TTC549 (cell line): ENCODE measurements at regions not wholly inside any gene's neighbourhood (a gene's known extent, or its start where the extent isn't known, plus 50 kb on each side); places are given as distances from the start of the nearest gene placed in this dataset.

ENCODE experiments used
- FAIRE-seq: peaks from 2 replicates; lab custom pipeline; 2012; peaks lifted over from hg19 to GRCh38; lab: Jason Lieb, UNC

DNA sequence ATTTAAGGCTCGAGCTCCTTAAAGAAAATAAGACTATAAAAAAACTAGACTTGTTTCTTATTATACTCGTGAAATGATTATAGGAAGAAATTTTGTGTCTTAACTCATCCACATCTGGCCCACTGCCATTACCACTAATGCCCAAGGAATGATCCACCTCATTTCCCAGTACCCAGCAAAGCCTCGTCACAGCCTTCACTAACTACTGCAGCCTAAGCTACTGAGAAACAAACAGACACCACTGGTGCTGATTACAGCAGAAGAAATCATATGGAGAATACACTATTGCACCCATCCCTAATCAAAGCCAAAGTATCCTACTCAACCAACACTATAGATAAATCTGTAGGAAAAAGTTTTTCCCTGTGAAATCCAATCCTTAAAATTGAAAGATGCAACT, 205.3 kb upstream of the NAV3 start:
- no peak for FAIRE-seq

DNA sequence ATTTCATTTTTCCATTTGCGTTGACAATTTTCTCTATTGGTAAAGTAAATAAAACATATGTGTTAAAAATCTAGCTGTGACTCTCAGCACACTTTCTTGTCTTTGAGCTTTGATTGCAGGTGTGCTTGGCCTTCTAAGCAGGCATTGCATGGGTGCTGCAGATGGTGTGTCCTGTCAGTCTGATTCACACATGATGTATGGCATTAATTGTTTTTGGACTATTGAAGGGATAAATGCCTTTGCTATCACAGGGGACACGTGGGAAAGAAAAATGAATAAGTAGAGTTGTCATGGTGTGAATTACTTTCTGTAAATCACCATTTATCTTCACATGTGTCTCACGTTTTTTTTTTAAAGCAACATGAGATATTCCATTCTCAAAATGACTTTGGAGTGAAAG, 211.3 kb upstream of the NAV3 start:
- FAIRE-seq = no peak

DNA sequence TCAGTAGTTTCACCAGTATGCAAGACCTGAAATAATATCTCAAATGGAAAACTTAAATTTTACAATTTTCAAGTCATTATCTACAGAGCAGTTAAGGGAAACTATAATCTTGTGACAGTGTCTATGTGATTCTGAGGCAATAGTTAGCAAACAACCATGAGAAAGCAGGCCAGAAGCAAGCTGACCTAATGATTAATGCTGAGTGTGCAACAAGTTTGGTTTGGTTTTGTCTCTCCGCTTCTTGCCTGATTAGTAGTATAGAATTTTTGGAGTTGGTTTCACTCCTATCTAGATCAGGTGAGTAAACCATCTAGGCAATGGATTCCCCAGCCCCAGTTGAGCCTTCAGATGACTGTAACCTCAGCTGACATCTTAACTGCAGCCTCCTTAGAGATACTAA, 212.9 kb upstream of the NAV3 start:
- no peak for FAIRE-seq

- no peak for FAIRE-seq
Observed at GRCh38 chr12:77615332-77615731, 215.4 kb upstream of the NAV3 start.

DNA sequence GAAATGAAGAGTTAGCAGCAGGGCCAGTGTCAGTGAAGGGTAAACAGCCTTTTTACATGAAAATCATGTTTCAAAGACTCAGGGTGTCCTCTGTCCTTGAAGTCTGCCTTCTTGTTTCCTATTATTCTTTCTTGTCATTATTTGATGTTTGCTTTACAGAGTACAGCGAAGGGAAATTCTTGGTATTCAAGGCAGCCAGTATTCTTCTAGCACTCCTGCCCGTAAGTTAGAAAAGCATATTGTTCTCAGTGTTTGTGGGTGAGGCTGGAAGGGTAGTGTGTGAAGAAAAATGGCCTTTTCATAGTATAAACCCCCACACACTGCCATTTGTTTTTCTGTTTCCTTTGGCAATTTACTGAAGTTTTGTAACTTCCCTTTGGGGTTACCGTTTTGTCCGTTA, 217.3 kb upstream of the NAV3 start:
- no peak for FAIRE-seq

- FAIRE-seq = no peak
Observed at GRCh38 chr12:77610446-77610845, 220.2 kb upstream of the NAV3 start.

DNA sequence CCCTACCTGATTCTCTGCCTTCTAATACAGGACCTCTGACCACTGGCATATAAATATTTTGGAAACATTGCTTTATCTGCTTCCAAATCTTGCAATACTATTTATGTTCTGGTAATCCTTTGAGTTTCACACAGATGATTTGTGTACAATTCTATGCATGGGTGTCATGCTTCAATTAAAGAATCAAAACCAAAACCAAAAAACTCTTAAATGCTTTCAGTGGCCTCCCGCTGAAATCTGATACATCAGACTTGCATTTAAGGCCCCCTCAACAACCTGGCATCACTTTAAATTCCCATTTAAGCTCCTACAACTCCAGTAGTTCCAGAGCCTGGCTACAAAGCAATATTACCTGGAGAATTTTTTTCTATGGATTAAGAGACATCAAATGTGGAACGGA, 221.7 kb upstream of the NAV3 start:
- FAIRE-seq = no peak

DNA sequence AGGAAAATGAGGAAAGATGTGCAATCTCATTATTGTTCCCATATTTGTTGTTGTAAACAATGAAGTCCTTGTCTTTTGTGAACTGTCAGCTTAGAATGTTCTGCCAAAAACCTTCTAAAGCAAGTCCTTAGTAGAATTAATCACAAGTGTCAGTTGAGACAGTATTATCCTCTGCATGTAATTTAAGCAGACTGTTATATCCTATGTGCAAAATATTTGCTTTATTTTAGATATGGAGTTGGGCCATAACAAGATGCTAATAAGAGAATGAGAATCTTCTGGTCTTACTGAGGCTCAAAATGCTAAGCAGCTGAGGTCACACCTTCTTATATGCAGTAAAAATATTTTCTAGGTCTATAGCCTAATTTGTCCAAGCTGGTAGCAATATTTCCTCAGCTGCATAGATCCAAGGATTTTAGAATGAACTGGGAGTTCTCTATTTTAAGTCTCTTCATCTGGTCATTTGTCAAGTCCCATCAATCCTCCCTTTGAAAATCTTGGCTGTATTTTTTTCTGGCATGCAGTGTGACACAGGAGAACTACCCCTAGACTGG, 222.3 kb upstream of the NAV3 start:
- no peak for FAIRE-seq

GRCh38 chr12:77606348-77606747, 224.3 kb upstream of the NAV3 start:
- no peak for FAIRE-seq

DNA sequence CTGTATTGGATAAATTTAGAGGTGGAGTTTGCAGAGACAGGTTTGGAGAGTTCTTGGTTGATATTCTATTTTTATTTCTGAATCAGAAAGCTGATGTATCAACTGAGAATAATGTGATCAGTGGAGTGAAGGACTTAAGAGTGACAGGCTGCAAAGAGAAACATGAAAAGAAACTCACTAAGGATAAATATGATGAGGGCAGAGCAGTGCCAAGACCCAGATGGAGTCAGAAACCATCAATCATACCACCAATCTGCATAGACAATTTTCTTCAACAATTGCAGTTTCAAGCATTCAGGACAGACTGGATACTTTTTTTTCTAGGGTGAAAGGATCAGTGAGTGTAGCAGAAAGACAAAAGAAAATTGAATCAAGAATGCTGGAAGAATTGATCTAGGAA, 226.7 kb upstream of the NAV3 start:
- no peak for FAIRE-seq

DNA sequence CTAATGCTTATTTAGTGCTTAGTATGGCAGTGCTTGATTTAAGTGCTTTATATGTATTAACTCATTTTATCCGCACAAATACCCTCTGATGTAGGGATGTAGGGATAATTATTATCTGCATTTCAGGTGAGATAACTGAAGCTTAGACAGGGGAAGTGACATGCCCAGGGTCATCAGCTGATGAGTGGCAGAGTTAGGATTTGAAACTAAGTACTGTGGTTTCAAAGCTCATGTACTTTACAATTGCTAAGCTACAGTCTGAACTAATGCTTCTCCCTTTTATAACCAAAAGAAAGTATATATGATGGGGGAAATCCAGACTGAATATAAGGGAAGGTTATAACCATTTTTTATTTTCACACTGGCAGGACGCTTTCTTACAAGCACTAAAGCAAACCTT, 229.6 kb upstream of the NAV3 start:
- FAIRE-seq = no peak

- FAIRE-seq = no peak
Observed at GRCh38 chr12:77600468-77600843, 230.2 kb upstream of the NAV3 start.

DNA sequence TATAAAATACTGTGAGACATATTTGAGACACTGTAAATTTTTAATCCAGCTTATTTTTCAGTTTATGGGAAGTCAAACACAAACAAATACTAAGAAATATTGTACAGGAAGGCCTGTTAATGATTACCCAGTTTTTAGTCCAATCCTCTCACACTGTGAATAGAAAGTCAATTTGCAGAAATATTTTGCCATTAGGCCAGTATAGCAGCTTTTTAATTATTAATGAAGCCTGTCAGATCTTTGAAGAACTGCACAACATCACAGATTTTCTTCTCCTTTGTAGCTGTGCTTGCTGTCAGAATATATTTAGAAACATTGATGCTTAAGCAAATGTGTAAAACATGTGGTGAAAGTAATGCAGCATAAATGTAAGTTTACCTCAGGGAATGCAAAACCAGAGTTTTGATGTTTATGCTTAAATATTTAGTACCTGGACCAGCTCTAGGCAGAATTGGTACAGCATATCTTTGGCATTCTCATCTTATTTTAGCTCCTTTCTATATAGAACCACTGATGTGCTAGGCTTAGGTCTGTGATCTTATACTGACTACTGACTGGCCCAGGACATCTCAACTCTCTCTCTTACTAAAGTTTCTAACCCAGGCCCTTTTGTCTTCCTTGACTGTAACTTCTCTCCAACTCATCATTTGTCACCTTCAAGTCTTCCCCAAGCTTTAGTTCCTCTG, 230.8 kb upstream of the NAV3 start:
- FAIRE-seq = no peak

- FAIRE-seq = no peak
Observed at GRCh38 chr12:77594366-77594765, 236.3 kb upstream of the NAV3 start.

DNA sequence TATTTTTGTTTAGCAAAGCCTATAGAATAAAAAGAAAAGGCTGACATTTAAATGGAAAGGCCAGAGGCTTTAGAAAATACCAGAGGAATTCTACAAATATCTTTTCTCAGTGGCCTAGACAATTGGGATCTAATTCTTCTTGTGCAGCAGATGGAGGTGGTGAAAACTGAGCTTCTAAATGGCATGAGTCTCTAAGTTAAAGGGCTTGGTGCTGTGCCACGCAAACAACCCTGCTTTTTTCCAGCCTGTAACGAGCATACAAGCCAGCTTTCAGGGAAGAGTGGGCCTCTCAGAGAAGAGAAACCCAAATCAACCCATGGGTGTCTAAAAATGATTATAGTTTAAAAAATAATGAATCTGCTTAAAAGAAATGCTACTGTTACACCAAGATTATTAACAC, 237.9 kb upstream of the NAV3 start:
- FAIRE-seq = no peak

DNA sequence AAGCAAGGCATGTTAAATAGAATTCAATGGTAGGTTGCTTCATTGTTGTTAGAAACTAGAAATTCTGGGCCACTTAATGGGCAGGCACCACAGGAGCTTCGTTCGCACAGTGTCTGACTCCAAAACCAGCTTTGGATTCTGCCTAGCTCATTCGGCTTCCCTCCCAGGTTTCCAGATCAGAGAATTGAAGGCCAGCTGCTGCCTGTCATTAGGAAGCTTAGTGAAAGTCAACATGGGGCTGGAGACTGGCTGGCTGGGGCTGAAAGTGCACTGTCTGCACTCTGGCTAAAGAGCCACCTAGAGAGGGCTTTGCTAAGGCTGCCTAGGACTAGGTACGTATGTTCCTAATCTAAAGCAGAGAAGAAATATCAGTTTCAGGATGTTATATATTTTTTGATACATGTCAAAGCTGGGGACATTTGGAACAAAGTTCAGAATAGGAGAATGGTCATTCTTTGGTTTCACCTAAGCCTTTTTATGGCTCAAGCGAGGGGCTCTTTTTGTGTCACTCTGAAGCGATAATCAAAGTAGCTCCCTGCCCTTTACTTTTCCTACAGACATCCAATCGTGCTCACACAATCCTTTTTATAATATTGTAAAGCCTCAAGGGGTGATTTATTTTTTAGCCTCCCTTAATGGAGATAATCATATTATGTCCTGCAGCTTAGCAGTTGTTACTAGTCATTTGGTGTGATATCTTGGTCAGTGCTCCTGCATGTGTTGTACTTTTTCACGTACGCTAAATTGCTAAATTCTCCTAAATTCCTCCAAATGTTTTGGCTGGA, 238.5 kb upstream of the NAV3 start:
- FAIRE-seq = no peak

- FAIRE-seq = no peak
Observed at GRCh38 chr12:77590306-77590705, 240.4 kb upstream of the NAV3 start.

DNA sequence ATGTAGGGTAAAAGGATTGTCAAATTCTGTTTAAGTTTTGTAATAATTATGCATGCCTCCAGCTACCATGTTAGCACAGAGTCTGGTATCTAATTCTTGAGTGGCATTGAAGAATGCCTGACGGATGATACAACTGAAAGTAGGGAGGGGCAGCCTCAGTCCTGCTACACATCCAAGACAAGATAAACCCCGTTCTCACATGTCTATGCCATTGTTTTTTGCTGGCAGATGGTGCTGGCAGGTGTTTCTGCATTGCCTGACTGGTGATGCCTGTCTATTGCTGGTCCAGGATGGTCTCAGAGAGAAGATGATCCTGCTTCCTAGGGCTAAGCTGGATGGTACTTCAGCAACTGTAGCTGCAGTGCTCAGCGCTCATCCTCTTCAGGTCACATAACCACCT, 245.8 kb upstream of the NAV3 start:
- no peak for FAIRE-seq

DNA sequence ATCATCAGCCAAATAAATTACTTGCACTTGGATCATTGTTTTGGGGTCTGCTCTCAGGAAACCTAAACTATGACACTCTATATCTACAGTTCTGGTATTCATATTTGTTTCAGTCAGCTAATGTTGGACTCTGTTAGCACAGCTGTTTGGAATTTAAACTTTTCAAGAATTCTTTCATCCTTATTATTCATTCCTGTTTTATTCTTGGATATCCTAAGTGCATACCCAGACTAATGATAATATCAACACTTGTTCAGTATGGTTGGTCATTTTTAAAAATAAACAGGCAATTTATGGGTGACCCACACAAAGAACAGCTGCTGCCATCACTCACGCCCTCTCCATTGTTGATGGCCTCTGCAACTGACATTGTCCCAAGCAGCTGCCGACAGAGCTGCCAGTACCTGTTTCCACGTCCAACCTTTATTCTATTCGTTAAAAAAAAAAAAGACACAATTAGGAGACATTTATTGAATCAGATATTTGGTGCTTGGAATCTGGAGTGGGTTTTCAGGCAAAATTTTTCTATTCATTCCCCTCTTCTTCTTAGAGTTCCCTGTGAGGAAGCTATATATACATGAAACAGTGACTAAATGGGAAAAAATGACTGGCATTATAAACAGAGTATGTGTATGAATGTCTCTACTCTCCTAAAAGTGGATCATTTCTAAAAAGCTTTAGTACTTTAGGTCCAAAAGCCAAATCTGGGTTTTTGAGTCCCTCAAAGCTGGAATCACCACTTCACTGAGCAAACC, 252.1 kb upstream of the NAV3 start:
- FAIRE-seq = no peak

DNA sequence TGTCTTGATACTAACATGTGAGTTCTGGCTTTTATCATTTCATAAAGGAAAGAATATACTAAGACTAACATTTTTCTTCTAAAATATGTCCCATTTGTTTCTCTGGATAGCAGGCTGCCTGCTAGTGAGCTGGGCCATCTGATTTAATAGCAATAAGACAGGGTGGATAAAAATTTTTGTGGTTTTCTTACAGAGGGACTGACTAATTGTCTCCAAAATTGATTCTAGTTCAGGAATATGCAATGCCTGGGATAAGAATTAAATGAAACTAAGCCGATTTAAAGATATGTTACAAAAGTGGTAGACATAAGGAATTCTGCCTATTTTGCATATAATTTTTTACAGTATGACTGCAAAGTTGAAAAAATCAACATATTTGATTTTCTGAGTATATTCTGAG, 252.9 kb upstream of the NAV3 start:
- FAIRE-seq = no peak

GRCh38 chr12:77575376-77575919, 255.2 kb upstream of the NAV3 start:
- no peak for FAIRE-seq

GRCh38 chr12:77572371-77572770, 258.3 kb upstream of the NAV3 start:
- no peak for FAIRE-seq

- FAIRE-seq = no peak
Observed at GRCh38 chr12:77571768-77572167, 258.9 kb upstream of the NAV3 start.
